ENCODE measurements at regions not wholly inside any gene's neighbourhood (a gene's known extent, or its start where the extent isn't known, plus 50 kb on each side); places are given as distances from the start of the nearest gene placed in this dataset.

GRCh38 chr20:21653628-21654027, 51.8 kb upstream of the PAX1 start:
- TF ChIP-seq CTCF (IDR thresholded peaks at IDR 0.05; ENCODE audit: low read length), result no peak
- TF ChIP-seq EZH2 (IDR thresholded peaks at IDR 0.05; ENCODE audit: borderline replicate concordance, low read length), result no peak
